ENCODE measurements at regions not wholly inside any gene's neighbourhood (a gene's known extent, or its start where the extent isn't known, plus 50 kb on each side); places are given as distances from the start of the nearest gene placed in this dataset.
"Not testable (repeated sequence)": the region's sequence is repeated elsewhere in the genome, so short reads cannot be mapped to it uniquely, and the experiment has no call there.

DNA sequence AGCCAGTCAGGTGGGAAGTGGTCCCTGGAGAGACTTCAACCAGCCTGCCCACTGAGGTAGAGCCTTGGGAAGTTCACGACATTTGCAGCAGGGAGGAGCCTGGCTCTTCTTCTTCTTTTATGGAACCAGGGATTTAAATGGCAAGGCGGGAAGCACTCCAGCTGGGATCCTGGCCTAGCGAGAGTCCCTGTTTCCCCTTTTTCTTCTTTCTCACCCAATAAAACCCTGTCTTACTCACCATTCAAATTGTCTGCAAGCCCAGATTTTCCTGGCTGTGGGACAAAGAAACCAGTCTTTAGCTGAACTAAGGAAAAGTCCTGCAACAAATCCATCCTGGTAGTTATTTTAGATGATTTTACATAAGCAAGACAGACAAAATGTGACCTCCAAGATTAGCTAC, 503.7 kb downstream of the CDH10 start:
- DNase-seq (ENCODE audit: low read depth): no peak

DNA sequence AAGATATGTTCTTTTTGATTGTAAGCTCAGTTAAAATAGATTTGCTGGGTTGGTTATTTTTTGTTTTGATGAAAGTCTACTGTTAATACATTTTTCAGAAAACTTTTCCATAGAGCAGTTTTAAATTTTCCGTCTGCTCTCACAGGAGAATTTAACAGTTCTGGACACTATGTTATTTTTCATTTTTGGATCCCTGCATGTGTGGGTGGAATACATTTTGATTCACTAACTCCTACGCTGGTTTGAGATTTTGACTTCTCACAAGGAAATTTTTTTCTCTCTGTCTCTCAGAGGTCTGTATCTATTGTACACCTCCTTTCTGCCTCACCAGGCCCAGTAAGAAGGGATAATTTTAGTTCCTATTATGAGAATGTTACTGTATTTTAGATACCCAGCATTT, 502.4 kb downstream of the CDH10 start:
- DNase-seq (ENCODE audit: low read depth): no peak

DNA sequence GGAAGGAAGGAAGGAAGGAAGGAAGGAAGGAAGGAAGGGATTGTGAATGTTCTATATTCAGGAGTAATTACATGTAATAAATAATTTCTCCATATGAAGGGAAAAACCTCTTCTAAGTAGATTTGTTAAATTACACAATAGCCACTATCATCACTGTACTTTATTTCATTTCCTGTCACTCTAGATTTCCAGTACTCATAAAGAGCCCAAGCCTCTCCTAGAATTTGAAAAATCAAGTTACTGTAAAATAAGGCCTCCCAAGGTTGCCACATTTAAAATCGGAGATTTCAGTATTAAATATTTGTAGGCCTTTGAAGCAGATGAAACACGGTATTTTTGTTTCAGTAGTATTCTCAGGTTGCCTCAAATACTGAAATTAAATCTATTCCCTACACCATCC, 499.0 kb downstream of the CDH10 start:
- no peak for DNase-seq (ENCODE audit: low read depth)

DNA sequence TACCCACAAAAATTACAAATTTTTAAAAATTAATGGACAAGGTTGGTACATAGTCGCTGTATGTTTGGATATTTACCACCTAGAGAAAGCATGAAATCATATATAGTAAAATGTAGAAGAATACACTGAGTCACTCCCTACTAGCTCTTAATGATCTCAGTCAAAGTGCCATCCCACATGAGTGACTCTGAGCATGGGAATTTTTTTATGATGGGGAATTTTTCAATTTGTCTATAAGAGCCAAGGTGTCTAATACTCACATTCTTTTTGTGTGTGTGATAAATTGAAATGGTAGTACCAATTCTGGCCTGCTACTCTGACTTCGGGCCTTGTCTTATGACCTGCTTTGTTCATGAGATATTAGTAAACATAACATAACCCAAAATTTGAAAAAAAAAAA, 483.2 kb downstream of the CDH10 start:
- no peak for DNase-seq (ENCODE audit: low read depth)

DNA sequence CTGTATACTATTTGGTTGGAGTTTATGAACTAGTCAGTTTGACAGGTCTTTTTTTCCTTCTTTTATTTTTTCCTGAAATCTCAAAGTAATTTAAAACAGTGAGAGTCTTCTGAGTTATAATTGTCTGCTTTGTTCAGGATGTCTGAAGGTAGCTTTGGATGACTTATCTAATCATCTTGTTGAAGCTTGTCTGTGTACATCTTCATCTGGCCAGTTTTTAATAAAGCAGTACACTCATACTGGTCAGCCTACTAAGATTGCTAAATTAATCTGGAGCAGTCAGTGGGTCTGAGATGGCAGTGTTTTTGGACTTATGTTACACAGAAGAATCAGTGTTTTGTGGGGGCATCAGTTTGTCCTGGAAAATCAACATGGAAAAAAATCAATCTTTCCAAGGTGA, 482.4 kb downstream of the CDH10 start:
- no peak for DNase-seq (ENCODE audit: low read depth)

DNA sequence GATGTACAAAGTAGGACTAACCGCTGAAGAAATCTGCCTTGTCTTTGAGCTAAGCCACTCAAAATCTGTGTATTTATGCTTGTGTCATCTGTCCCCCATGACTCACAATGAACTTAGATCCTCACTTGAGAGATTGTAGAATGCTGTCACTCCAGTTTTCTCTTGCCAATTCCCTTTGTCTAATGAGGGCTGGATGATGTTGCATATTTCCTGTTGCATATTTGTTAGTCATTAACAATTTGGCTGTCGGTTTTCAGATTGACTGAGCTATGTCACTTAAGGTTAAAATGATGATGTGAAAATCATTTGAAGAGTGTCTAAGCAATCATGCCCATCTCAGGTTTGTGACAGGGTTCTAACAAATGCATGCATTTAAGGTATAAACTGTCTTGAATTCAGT, 481.7 kb downstream of the CDH10 start:
- no peak for DNase-seq (ENCODE audit: low read depth)

DNA sequence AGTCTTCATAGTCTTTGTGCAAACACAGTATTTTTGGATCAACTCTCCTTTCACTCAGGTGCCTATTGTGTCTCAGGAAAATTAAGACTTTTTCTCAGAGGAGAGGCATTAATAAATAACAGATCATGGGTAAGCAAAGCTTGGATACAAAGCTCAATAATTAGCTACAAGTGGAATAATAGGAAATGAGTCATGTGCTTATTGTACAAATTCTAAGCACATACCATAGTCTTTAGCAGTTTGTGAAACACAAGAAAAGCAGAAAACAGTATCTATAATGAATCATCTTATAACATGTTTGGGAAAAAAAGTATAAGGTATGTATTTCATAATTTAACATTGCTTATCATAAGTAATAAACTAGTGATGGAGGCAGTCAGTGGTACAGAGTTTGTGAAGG, 477.0 kb downstream of the CDH10 start:
- no peak for DNase-seq (ENCODE audit: low read depth)

DNA sequence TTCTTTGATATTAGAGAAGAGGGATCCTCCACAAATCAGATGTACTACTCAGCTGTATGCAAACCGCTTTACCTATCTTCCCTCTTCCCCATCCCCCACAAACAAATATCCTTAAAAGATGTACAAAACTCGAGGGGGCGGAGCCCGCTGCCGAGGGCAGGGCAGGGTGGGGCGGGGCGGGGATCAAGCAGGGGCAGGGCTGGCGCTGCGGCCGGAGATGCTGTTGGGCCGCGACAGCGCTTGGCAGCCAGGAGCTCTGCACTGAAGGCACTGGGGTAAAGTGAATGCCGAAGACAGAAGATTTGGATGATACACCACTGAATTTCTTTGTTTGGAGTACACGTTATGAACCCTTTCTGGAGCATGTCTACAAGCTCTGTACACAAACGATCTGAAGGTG, 474.8 kb downstream of the CDH10 start:
- no peak for DNase-seq (ENCODE audit: low read depth)

DNA sequence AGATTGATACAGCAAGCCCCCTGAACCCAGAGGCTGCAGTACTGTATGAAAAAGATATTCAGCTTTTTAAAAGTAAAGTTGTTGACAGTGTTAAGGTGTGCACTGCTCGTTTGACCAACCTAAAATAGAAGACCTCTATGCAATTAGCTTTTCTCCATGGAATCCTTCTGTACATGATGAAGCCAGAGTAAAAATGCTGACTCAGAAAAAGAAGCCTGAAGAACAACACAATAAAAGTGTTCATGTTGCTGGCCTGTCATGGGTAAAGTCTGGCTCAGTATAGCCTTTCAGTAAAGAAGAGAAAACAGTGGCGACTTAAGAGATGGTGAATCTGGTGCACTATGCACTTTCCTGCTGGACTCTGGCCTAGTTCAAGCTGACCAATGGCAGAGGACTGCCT, 473.8 kb downstream of the CDH10 start:
- not testable (repeated sequence) for DNase-seq (ENCODE audit: low read depth)

DNA sequence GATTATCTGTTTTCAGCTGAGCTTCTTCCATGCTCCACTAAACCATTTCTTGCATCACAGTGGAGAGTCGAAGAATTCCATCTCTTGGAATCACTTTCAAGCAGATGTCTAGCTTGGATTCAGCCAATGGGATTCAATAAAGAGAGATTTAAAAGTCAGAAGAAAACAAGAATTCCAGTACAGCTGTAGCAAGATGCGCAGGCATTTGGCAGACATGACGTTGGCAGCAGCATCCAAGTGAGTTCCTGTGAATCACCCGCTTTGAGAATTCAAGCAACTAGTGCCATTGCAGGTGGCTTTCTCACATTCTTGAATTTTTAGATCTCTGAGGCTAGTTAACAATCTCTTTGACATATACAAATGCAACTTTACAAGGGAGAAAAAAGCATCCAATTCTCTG, 467.0 kb downstream of the CDH10 start:
- no peak for DNase-seq (ENCODE audit: low read depth)

DNA sequence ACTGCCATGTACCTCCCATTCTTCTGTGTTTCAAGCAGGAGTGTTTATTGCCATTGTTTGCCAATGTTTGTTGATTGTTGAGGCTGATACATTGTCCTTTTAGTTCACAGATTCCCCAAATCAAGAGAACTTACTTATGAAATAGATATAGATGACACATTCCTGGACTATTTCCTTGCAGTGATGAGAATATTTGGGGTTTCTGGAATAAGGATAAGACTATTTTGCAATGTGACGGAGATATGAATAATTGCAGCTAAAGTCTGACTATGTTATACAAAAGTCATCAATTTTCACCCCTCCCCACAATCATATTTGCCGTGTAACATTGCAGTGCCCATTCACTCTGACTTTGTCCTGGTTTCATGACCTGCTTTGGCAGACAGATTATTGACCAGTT, 460.8 kb downstream of the CDH10 start:
- no peak for DNase-seq (ENCODE audit: low read depth)

DNA sequence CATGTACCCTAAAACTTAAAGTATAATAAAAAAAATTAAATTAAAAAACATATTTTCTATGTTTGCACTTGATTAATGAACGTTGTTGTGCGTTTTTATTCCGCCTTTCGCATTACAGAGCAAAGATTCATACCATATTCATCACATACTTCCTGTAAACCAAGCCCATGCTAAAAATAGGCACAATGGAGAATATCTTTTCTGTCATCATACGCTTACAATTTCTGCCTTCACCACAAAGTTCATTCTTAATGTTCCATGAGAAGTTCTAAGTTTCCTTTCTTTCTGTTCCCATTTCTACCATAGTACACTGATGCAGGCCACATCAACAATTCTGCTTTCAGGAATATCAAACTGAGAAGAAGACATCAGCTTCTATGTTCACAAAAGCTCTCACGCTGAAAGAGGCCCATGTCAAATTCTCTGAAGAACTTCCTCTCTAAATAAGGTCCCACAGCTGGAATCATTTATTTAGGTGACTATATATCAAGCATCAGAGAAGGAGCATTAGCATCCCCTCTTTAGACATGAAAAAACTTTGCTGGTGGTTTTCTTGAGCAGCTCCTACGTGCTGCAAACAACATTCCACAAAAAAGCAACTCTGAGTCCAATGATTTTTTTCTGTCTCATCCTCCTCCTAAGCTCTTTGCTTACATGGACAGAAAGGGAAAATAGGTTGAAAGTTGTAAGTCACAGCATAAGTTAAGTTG, 456.4 kb downstream of the CDH10 start:
- no peak for DNase-seq (ENCODE audit: low read depth)

DNA sequence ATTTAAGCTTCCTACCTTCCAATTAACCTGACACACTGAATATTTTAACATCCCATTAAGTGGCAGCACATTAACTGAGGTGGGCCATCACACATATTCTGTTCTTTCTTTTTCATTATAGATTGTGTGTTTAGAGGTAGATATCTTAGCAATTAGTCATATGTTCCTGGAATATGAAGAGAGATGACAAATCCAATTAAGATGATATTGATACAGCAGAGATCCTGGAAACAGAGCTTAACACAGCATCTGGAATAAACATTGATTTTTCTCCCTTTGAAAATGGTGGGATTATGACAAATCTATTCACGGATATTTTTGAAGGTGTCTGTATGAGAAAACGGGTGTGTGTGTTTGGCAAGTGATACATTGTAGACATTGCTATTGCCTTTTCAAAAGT, 448.0 kb downstream of the CDH10 start:
- no peak for DNase-seq (ENCODE audit: low read depth)

DNA sequence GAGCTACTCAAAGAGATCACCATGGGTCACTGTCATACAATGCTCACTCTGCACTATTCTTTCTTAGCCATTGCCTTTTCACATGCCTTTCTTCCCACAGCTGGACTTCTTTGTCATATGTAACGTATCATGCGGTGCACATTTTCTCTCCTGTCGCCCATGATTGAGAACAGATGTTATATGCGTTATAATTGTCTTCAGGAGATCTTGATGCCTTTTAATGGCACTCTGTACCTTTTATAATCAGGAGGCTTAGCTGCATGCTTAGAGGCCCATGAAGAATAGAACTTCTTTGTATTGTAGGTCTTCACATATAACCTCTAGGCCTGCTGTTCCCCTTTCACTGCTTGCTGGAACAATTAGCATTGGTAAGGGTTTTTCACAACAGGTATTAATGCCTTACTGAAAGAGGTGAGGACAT, 436.1 kb downstream of the CDH10 start:
- DNase-seq (ENCODE audit: low read depth): no peak

DNA sequence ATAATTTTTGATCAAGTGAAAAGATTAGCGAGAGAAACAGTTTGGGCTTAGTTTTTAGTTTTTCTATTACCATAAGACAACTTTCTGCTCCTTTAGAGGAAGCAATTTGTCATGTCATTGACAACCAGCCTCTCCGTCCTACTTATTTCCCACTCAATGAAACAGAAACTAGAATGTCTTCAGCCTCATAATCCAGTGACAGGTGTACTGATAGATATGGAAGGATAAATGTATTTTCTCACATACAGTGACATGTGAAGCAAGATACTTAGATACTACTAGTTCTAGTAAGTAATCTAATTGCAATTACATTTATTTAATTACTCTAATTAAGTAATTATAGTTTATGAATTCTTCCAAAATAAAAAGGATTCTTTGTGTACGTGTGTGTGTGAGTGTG, 429.7 kb downstream of the CDH10 start:
- no peak for DNase-seq (ENCODE audit: low read depth)

DNA sequence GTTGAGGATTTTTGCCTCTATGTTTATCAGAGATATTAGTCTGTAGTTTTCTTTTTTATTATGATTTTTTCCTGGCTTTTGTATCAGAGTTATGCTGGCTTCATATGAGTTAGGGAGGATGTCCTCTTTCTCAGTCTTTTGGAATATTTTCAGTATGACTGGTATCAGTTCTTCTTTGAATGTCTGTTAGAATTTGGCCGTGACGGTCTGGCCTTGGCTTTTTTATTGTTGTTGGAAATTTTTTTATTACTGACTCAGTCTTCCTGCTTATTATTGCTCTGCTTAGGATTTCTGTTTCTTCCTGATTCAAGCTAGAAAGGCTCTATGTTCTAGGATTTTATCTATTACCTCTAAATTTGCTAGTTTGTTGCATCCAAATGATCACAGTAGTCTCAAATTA, 421.9 kb downstream of the CDH10 start:
- no peak for DNase-seq (ENCODE audit: low read depth)

DNA sequence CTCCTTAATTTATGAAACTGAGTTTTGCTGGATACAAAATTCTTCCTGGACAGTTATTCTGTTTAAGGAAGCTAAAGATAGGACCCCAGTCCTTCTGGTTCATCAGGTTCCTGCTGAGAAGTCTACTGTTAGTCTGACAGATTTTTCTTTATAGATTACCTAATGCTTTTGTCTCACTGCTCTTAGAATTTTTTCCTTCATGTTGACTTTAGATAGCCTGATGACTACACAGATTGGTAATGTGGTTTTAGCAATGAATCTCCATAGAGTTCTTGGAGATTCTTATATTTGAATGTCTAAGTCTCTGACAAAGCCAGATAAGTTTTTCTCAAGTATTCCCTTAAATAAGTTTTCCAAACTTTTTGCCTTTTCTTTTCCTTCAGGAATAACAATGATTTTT, 419.7 kb downstream of the CDH10 start:
- DNase-seq (ENCODE audit: low read depth): no peak

DNA sequence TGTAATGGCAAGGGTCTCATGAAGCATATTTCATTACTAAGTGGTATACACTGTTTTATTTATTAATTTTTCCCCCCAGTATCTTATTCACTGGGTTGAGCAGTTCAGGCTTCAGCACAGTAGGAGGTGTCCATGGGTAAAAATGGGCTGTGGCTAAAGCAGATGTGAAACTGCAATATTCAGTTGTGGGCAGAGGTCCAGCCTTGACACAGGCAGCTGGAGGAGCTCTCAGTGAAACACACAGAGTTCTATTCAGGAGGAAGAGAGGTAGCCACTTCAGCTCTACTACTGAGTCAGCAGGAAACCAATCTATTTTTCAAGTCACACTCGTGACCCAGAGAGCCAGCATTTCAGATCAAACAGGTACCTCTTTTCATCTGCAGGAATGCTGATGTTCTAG, 418.3 kb downstream of the CDH10 start:
- no peak for DNase-seq (ENCODE audit: low read depth)

DNA sequence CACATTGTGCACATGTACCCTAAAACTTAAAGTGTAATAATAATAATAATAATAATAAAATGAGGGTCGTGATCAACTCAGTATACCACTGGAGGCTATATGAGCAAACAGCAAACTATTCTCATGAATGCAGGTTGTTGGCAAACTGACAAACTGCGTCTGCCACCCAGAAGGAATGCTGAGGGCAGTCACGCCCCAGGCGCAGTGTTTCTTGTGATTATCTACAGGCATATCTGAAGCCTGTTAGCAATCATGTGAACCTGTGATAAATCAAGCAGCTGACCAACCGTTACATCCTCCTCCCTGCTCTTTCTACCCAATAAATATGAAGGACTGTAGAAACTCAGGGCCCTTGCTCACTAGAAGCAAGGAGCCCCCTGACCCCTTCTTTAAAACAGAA, 416.9 kb downstream of the CDH10 start:
- DNase-seq (ENCODE audit: low read depth): not testable (repeated sequence)

DNA sequence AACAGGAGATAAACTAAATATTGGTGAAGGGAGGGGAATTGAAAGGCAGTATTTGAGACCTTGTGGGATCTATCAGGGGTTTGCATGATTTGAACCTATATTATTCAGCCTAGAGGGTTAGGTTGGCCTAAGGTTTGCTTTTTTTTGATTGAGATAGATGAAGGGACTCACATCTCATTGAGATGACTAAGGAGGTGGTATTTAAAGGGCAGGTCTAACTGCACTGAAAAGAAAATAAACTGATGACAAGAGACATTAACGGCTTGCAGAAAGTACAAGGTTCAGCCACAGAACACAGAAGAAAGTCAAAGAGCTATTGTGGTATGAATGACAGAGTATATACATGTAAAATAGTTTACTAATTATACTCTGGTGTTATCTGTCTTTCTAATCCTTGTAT, 412.7 kb downstream of the CDH10 start:
- DNase-seq (ENCODE audit: low read depth): no peak

DNA sequence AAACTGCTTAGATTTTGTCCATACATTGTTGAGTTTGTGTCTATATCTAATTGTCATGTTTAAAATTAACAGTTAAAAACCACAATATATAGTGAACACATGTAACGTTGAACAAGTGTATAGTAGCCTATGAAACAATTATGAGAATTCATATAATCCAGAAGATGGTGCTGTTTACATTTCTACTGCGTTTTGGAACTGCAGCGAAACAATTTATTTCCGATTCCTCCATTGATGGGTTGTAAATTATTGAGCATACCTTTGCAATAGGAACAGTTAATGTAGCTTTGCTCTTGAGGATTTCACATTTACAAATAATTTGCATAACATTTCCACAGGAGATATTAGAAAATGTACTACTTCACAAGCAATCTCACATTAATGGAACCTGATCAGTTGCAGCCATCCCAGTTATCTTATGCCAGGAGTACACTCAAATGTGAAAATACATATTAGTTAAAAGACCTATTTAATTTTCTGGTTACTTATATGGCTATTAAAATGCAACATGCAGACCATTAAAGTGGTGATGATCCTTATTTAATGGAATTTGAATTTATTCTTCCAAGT, 411.8 kb downstream of the CDH10 start:
- DNase-seq (ENCODE audit: low read depth): no peak

DNA sequence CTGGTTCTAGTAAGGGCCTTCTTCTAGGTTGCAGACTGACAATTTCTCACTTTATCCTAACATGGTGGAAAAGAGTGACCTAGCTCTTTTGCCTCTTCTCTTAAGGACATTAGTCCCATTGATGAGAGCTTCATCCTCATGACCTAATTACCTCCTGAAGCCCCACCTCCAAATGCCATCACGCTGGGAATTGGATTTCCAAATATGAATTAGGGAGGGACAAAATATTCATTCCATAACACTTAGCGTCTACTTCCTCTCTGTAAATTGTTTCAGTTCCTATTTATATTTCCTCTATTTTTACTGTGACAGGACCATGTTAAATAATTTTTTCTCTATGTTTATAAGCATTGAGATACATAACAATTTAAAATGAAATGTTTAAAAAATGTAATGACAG, 408.8 kb downstream of the CDH10 start:
- DNase-seq (ENCODE audit: low read depth): no peak

DNA sequence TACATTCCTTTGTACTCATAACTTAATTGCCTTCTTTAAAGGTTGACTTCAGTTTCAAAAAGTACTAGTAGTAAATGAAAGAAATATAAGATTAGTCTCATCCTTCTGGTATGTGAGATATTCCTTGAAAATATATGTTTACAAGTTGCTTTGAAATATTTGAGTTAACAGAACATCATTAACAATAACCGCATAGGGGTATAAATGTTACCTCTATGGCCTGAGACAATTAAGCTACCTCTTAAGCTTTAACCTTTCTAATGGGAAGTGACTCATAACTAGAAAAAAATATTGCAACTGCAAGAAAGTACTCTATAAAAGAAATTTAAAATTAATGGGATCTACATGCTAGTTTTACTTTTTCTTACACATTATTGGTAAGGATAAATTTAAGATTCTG, 399.0 kb downstream of the CDH10 start:
- no peak for DNase-seq (ENCODE audit: low read depth)

DNA sequence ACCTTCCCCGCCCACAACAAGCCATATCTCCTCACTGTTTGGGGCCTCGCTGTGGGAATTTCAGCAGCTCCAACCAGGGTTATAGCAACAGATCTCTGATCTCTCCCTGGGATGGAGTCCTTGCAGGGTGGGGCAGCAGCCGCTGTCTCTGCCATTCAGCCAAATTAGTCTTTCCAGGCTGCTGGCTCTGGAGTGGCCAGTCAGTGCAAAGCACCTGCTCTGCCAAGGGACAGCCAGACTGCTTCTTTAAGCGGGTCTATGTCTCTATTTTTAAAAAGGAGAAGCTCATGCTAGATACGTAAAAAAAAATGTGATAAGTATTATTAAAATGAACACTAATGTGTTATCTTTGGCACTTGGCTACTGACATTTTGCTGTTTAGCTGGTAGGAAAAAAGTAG, 380.2 kb downstream of the CDH10 start:
- DNase-seq (ENCODE audit: low read depth): no peak
